WTC11 (cell line): ENCODE measurements at regions not wholly inside any gene's neighbourhood (a gene's known extent, or its start where the extent isn't known, plus 50 kb on each side); places are given as distances from the start of the nearest gene placed in this dataset.
A peak's percentile ranks its signal among the peaks of the same experiment; 100 is the strongest.

ENCODE experiments used
- ATAC-seq: fragments of 200-7000 bp; cut with Tn5 transposase; 2 replicates; pipeline ENCODE4 v1.10.0; 2021; ENCODE audit warnings: mild to moderate bottlenecking, moderate library complexity
- CTCF ChIA-PET: fragments of 300-600 bp; sonication (Branson Sonifier 250); formaldehyde crosslinking; loops from one replicate; lab custom pipeline; 2021; ENCODE audit warnings: antibody characterized with exemption; lab: Charles Lee
- POLR2A ChIA-PET: fragments of 350-600 bp; sonication (Branson Sonifier 250); formaldehyde crosslinking; loops from one replicate; lab custom pipeline; 2021; ENCODE audit warnings: antibody characterized with exemption; lab: Charles Lee
- DNase-seq: peaks from one replicate; pipeline ENCODE4 v3.0.0; 2021; ENCODE audit warnings: low spot score
- H3K27ac Mint-ChIP-seq: 2 replicates; pipeline ENCODE4 v1.8.0; 2021; ENCODE audit warnings: mixed read lengths
- H3K27me3 Mint-ChIP-seq: 2 replicates; pipeline ENCODE4 v1.8.0; 2021; ENCODE audit warnings: low read depth, mild to moderate bottlenecking, moderate library complexity, mixed read lengths
- H3K36me3 Mint-ChIP-seq: 2 replicates; pipeline ENCODE4 v1.8.0; 2021; ENCODE audit warnings: mixed read lengths
- H3K4me1 Mint-ChIP-seq: 2 replicates; pipeline ENCODE4 v1.8.0; 2022; ENCODE audit warnings: mixed read lengths
- H3K4me3 Mint-ChIP-seq: 2 replicates; pipeline ENCODE4 v1.8.0; 2021; ENCODE audit warnings: mild to moderate bottlenecking, moderate library complexity, mixed read lengths
- H3K9me3 Mint-ChIP-seq: 2 replicates; pipeline ENCODE4 v1.8.0; 2021; ENCODE audit warnings: mixed read lengths
- CREM ChIP-seq: sonication (generic); formaldehyde crosslinking; IDR thresholded peaks from 2 replicates; pipeline ENCODE4 v1.8.1; 2022; ENCODE audit warnings: mild to moderate bottlenecking, missing genetic modification reagents, moderate library complexity
- E2F5 ChIP-seq: sonication (generic); formaldehyde crosslinking; IDR thresholded peaks from 2 replicates; pipeline ENCODE4 v1.8.1; 2022; ENCODE audit warnings: mild to moderate bottlenecking, moderate library complexity, missing genetic modification reagents
- FOXJ3 ChIP-seq: sonication (generic); formaldehyde crosslinking; IDR thresholded peaks from 2 replicates; pipeline ENCODE4 v1.9.0; 2021; ENCODE audit warnings: missing genetic modification reagents, mild to moderate bottlenecking, borderline replicate concordance
- HMGA2 ChIP-seq: fragments of 250-450 bp; sonication (Bioruptor Pico); IDR thresholded peaks from 2 replicates; pipeline ENCODE4 v1.4.0; 2021; ENCODE audit warnings: mild to moderate bottlenecking, moderate library complexity
- HMGXB4 ChIP-seq: sonication (generic); formaldehyde crosslinking; IDR thresholded peaks from 2 replicates; pipeline ENCODE4 v1.8.1; 2023; ENCODE audit warnings: mild to moderate bottlenecking, moderate library complexity, missing genetic modification reagents
- JAZF1 ChIP-seq: fragments of 250-450 bp; sonication (Bioruptor Pico); IDR thresholded peaks from 2 replicates; pipeline ENCODE4 v1.9.0; 2021; ENCODE audit warnings: moderate library complexity, mild to moderate bottlenecking, inconsistent platforms
- KAT7 ChIP-seq: sonication (generic); formaldehyde crosslinking; IDR thresholded peaks from 2 replicates; pipeline ENCODE4 v1.8.1; 2023; ENCODE audit warnings: missing genetic modification reagents, mild to moderate bottlenecking, borderline replicate concordance
- NFE2L1 ChIP-seq: sonication (generic); formaldehyde crosslinking; IDR thresholded peaks from 2 replicates; pipeline ENCODE4 v1.8.1; 2023; ENCODE audit warnings: missing genetic modification reagents
- NR3C1 ChIP-seq: sonication (generic); formaldehyde crosslinking; conservative IDR thresholded peaks from 2 replicates; pipeline ENCODE4 v1.8.1; 2023; ENCODE audit warnings: low read depth, mild to moderate bottlenecking, missing genetic modification reagents
- SP1 ChIP-seq: sonication (generic); formaldehyde crosslinking; conservative IDR thresholded peaks from 2 replicates; pipeline ENCODE4 v1.8.1; 2022; ENCODE audit warnings: missing genetic modification reagents
- TP53 ChIP-seq: sonication (generic); formaldehyde crosslinking; IDR thresholded peaks from 2 replicates; pipeline ENCODE4 v1.8.1; 2023; ENCODE audit warnings: mild to moderate bottlenecking, missing genetic modification reagents
- ZNF232 ChIP-seq: sonication (generic); formaldehyde crosslinking; IDR thresholded peaks from 2 replicates; pipeline ENCODE4 v1.8.0; 2022; ENCODE audit warnings: mild to moderate bottlenecking, missing genetic modification reagents
- ZNF425 ChIP-seq: fragments of 250-450 bp; sonication (Bioruptor Pico); conservative IDR thresholded peaks from 2 replicates; pipeline ENCODE4 v1.9.0; 2021; ENCODE audit warnings: mild to moderate bottlenecking
- ZNF532 ChIP-seq: fragments of 250-450 bp; sonication (Bioruptor Pico); IDR thresholded peaks from 2 replicates; pipeline ENCODE4 v1.9.0; 2021; ENCODE audit warnings: mild to moderate bottlenecking, borderline replicate concordance
- ZNF671 ChIP-seq: fragments of 250-450 bp; sonication (Bioruptor Pico); IDR thresholded peaks from 2 replicates; pipeline ENCODE4 v1.8.0; 2021; ENCODE audit warnings: mild to moderate bottlenecking
- TF ChIP-seq, protein P1 (sequence below): sonication (generic); formaldehyde crosslinking; IDR thresholded peaks from 2 replicates; pipeline ENCODE4 v1.8.0; 2022; ENCODE audit warnings: mild to moderate bottlenecking, missing genetic modification reagents
- TF ChIP-seq, protein P2 (sequence below): sonication (generic); formaldehyde crosslinking; conservative IDR thresholded peaks from 2 replicates; pipeline ENCODE4 v1.8.1; 2022; ENCODE audit warnings: mild to moderate bottlenecking, missing genetic modification reagents

- TF ChIP-seq, protein P1, sequence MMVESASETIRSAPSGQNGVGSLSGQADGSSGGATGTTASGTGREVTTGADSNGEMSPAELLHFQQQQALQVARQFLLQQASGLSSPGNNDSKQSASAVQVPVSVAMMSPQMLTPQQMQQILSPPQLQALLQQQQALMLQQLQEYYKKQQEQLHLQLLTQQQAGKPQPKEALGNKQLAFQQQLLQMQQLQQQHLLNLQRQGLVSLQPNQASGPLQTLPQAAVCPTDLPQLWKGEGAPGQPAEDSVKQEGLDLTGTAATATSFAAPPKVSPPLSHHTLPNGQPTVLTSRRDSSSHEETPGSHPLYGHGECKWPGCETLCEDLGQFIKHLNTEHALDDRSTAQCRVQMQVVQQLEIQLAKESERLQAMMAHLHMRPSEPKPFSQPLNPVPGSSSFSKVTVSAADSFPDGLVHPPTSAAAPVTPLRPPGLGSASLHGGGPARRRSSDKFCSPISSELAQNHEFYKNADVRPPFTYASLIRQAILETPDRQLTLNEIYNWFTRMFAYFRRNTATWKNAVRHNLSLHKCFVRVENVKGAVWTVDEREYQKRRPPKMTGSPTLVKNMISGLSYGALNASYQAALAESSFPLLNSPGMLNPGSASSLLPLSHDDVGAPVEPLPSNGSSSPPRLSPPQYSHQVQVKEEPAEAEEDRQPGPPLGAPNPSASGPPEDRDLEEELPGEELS (CRISPR knock-in tag), result peak; percentile 75
- TF ChIP-seq FOXJ3 (no peak), TP53 (peak; percentile 80; the same call in 1 of the 2 replicates), NFE2L1 (CRISPR knock-in tag) (peak; percentile 72; the same call in 1 of the 2 replicates), SP1 (CRISPR knock-in tag) (peak; percentile 93), CREM (CRISPR knock-in tag) (peak; percentile 60; the same call in 1 of the 2 replicates)
Observed at GRCh38 chr12:107903341-107904061, 129.0 kb downstream of the ASCL4 start (continued).

DNA sequence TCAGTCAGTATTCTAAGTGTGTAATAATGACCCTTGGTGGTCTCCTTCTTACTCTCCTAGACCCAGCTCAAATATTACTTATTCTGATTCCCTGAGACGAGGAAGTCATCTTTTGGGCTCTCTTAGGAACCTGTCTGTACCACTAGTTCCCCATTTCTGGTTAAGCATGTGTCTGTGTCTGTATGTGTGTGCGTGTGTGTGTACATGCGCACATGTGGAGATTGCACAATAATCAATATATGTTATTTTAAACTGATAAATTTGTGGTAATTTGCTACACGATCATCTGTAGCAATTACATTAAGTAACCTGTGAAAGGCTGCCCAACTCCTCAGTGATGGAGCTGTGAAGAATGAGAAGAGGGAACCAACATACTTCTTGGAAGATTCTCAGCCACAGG is 132.2 kb downstream of the ASCL4 start:
- POLR2A ChIA-PET, result no interaction called here
- Mint-ChIP-seq H3K27ac (no peak overlapping the region), H3K4me1 (peaks cover 17% of the 10 kb centered on the region), H3K36me3 (no peaks in the 10 kb centered on the region), H3K4me3 (no peak overlapping the region), H3K27me3 (peaks cover 92% of the 10 kb centered on the region), H3K9me3 (no peaks in the 10 kb centered on the region)
- TF ChIP-seq HMGA2, result no peak
- no peak for TF ChIP-seq ZNF425 (CRISPR knock-in tag)
- no peak for TF ChIP-seq E2F5
- no peak for TF ChIP-seq JAZF1 (CRISPR knock-in tag)
- TF ChIP-seq, protein P2, sequence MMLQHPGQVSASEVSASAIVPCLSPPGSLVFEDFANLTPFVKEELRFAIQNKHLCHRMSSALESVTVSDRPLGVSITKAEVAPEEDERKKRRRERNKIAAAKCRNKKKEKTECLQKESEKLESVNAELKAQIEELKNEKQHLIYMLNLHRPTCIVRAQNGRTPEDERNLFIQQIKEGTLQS, result no peak
- no peak for TF ChIP-seq KAT7
- no peak for TF ChIP-seq ZNF232
- TF ChIP-seq ZNF532 (CRISPR knock-in tag), result no peak
- no peak for TF ChIP-seq NR3C1
- no peak for TF ChIP-seq ZNF671 (CRISPR knock-in tag)
- TF ChIP-seq HMGXB4 (CRISPR knock-in tag), result no peak
- ATAC-seq (no peak), DNase-seq (no peak)
- CTCF ChIA-PET, result interaction anchor here (0.5 kb wide), 2 partner anchors 10 to 45 kb away, joined by 3 read pairs; no protein-coding TSS in a partner anchor
